WTC11 (cell line): ENCODE measurements at regions not wholly inside any gene's neighbourhood (a gene's known extent, or its start where the extent isn't known, plus 50 kb on each side); places are given as distances from the start of the nearest gene placed in this dataset.
"Not testable (repeated sequence)": the region's sequence is repeated elsewhere in the genome, so short reads cannot be mapped to it uniquely, and the experiment has no call there.

Experiments
- ATAC-seq: fragments of 200-7000 bp; cut with Tn5 transposase; 2 replicates; pipeline ENCODE4 v1.10.0; 2021; ENCODE audit warnings: mild to moderate bottlenecking, moderate library complexity
- CTCF ChIA-PET: fragments of 300-600 bp; sonication (Branson Sonifier 250); formaldehyde crosslinking; loops from one replicate; lab custom pipeline; 2021; ENCODE audit warnings: antibody characterized with exemption; lab: Charles Lee
- POLR2A ChIA-PET: fragments of 350-600 bp; sonication (Branson Sonifier 250); formaldehyde crosslinking; loops from one replicate; lab custom pipeline; 2021; ENCODE audit warnings: antibody characterized with exemption; lab: Charles Lee
- DNase-seq: peaks from one replicate; pipeline ENCODE4 v3.0.0; 2021; ENCODE audit warnings: low spot score
- H3K27ac Mint-ChIP-seq: 2 replicates; pipeline ENCODE4 v1.8.0; 2021; ENCODE audit warnings: mixed read lengths
- H3K27me3 Mint-ChIP-seq: 2 replicates; pipeline ENCODE4 v1.8.0; 2021; ENCODE audit warnings: low read depth, mild to moderate bottlenecking, moderate library complexity, mixed read lengths
- H3K36me3 Mint-ChIP-seq: 2 replicates; pipeline ENCODE4 v1.8.0; 2021; ENCODE audit warnings: mixed read lengths
- H3K4me1 Mint-ChIP-seq: 2 replicates; pipeline ENCODE4 v1.8.0; 2022; ENCODE audit warnings: mixed read lengths
- H3K4me3 Mint-ChIP-seq: 2 replicates; pipeline ENCODE4 v1.8.0; 2021; ENCODE audit warnings: mild to moderate bottlenecking, moderate library complexity, mixed read lengths
- H3K9me3 Mint-ChIP-seq: 2 replicates; pipeline ENCODE4 v1.8.0; 2021; ENCODE audit warnings: mixed read lengths
- CREB1 ChIP-seq: sonication (generic); formaldehyde crosslinking; IDR thresholded peaks from 2 replicates; pipeline ENCODE4 v1.8.0; 2023; ENCODE audit warnings: mild to moderate bottlenecking, missing genetic modification reagents
- CREM ChIP-seq: sonication (generic); formaldehyde crosslinking; IDR thresholded peaks from 2 replicates; pipeline ENCODE4 v1.8.1; 2022; ENCODE audit warnings: mild to moderate bottlenecking, missing genetic modification reagents, moderate library complexity
- EMX1 ChIP-seq: fragments of 250-450 bp; sonication (Bioruptor Pico); IDR thresholded peaks from 2 replicates; pipeline ENCODE4 v1.8.0; 2021; ENCODE audit warnings: mild to moderate bottlenecking
- FOXJ3 ChIP-seq: sonication (generic); formaldehyde crosslinking; IDR thresholded peaks from 2 replicates; pipeline ENCODE4 v1.9.0; 2021; ENCODE audit warnings: missing genetic modification reagents, mild to moderate bottlenecking, borderline replicate concordance
- GABPB1 ChIP-seq: sonication (generic); formaldehyde crosslinking; IDR thresholded peaks from 2 replicates; pipeline ENCODE4 v1.8.1; 2023; ENCODE audit warnings: mild to moderate bottlenecking, missing genetic modification reagents
- GTF2I ChIP-seq: fragments of 250-450 bp; sonication (Bioruptor Pico); conservative IDR thresholded peaks from 2 replicates; pipeline ENCODE4 v1.4.0; 2021; ENCODE audit warnings: mild to moderate bottlenecking
- HMGA2 ChIP-seq: fragments of 250-450 bp; sonication (Bioruptor Pico); IDR thresholded peaks from 2 replicates; pipeline ENCODE4 v1.4.0; 2021; ENCODE audit warnings: mild to moderate bottlenecking, moderate library complexity
- NR2C2 ChIP-seq: sonication (generic); formaldehyde crosslinking; IDR thresholded peaks from 2 replicates; pipeline ENCODE4 v1.8.0; 2022; ENCODE audit warnings: mild to moderate bottlenecking, missing genetic modification reagents
- OVOL2 ChIP-seq: fragments of 250-450 bp; sonication (Bioruptor Pico); IDR thresholded peaks from 2 replicates; pipeline ENCODE4 v1.9.0; 2021; ENCODE audit warnings: mild to moderate bottlenecking, borderline replicate concordance
- SP1 ChIP-seq: sonication (generic); formaldehyde crosslinking; conservative IDR thresholded peaks from 2 replicates; pipeline ENCODE4 v1.8.1; 2022; ENCODE audit warnings: missing genetic modification reagents
- TEAD4 ChIP-seq: sonication (generic); formaldehyde crosslinking; IDR thresholded peaks from 2 replicates; pipeline ENCODE4 v1.8.0; 2022; ENCODE audit warnings: mild to moderate bottlenecking, missing genetic modification reagents
- TP53 ChIP-seq: sonication (generic); formaldehyde crosslinking; IDR thresholded peaks from 2 replicates; pipeline ENCODE4 v1.8.1; 2023; ENCODE audit warnings: mild to moderate bottlenecking, missing genetic modification reagents
- ZNF416 ChIP-seq: fragments of 250-450 bp; sonication (Bioruptor Pico); IDR thresholded peaks from 2 replicates; pipeline ENCODE4 v1.9.0; 2021; ENCODE audit warnings: mild to moderate bottlenecking, inconsistent platforms
- TF ChIP-seq, protein P1 (sequence below): sonication (generic); formaldehyde crosslinking; IDR thresholded peaks from 2 replicates; pipeline ENCODE4 v1.8.1; 2023; ENCODE audit warnings: mild to moderate bottlenecking, missing genetic modification reagents
- TF ChIP-seq, protein P2 (sequence below): sonication (generic); formaldehyde crosslinking; IDR thresholded peaks from 2 replicates; pipeline ENCODE4 v1.8.0; 2023; ENCODE audit warnings: missing genetic modification reagents, mild to moderate bottlenecking, borderline replicate concordance
- TF ChIP-seq, protein P3 (sequence below): sonication (generic); formaldehyde crosslinking; IDR thresholded peaks from 2 replicates; pipeline ENCODE4 v1.8.1; 2022; ENCODE audit warnings: mild to moderate bottlenecking, moderate library complexity, missing genetic modification reagents
- TF ChIP-seq, protein P4 (sequence below): fragments of 250-450 bp; sonication (Bioruptor Pico); IDR thresholded peaks from 2 replicates; pipeline ENCODE4 v2.1.2; 2022; ENCODE audit warnings: mild to moderate bottlenecking, moderate library complexity

DNA sequence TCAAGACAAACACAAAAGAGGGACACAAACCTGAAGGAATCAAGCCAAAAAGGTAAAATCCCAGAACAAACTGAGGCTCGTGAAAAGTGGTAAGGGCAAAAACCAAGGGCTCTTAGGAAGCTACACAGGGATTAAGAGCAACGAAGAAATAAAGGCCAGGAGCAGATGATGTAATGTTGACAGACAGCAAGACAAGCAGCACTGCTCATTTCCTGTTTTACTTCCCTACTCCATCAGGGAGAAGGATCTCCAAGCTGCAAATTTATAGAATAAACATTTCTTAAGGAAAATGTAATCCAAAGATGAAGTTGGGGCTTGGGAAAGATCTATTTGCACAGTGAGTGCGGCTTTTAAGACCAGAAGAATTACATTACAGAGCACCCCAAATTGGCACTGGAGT, 182.3 kb upstream of the MAP1B start:
- no peak for ATAC-seq
- POLR2A ChIA-PET, result no interaction called here

DNA sequence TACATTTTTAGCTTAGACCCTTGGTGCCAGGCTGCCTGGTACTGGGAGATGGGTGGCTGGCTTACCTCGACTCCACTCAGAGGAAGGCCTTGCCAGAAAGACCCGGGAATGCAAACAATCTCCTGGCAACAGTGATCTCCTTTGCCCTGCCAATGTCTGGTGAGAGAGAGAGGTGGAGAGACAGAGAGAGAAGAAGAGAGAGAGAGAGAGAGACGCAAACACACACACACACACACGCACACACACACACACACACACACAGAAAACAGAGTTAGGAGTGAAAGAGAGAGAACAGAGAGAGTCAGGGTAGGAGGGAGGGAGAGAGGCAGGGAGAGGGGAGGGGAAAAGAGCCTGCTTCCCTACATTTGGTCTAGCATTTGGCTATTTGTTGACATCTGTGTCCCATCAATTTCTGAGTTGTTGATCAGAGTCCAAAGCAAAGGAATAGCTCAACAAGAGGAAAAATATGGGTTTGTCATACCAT, 181.6 kb upstream of the MAP1B start:
- TF ChIP-seq SP1, result no peak
- TF ChIP-seq, protein P1, sequence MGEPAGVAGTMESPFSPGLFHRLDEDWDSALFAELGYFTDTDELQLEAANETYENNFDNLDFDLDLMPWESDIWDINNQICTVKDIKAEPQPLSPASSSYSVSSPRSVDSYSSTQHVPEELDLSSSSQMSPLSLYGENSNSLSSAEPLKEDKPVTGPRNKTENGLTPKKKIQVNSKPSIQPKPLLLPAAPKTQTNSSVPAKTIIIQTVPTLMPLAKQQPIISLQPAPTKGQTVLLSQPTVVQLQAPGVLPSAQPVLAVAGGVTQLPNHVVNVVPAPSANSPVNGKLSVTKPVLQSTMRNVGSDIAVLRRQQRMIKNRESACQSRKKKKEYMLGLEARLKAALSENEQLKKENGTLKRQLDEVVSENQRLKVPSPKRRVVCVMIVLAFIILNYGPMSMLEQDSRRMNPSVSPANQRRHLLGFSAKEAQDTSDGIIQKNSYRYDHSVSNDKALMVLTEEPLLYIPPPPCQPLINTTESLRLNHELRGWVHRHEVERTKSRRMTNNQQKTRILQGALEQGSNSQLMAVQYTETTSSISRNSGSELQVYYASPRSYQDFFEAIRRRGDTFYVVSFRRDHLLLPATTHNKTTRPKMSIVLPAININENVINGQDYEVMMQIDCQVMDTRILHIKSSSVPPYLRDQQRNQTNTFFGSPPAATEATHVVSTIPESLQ, result no peak
- 0 out of 2 replicates have a peak overlapping the region, but pooled peaks have one; percentile 33 for H3K27ac Mint-ChIP-seq
- no peaks in the 10 kb centered on the region for H3K27me3 Mint-ChIP-seq
- ATAC-seq (no peak), DNase-seq (no peak)
- H3K4me3 Mint-ChIP-seq, result no peak overlapping the region
- no peaks in the 10 kb centered on the region for H3K36me3 Mint-ChIP-seq
- peaks cover 16% of the 10 kb centered on the region for H3K4me1 Mint-ChIP-seq
- ChIA-PET POLR2A (no interaction called here), CTCF (no interaction called here)
- H3K9me3 Mint-ChIP-seq, result peaks cover 18% of the 10 kb centered on the region

More for the DNA sequence above, 182.3 kb upstream of the MAP1B start:
- DNase-seq, result no peak
- TF ChIP-seq EMX1, result no peak
- peak; percentile 39; the same call in 1 of the 2 replicates for TF ChIP-seq GABPB1 (CRISPR knock-in tag)
- TF ChIP-seq, all 79 proteins: peak for 1
- Mint-ChIP-seq H3K27me3 (no peaks in the 10 kb centered on the region), H3K27ac (no peak overlapping the region), H3K36me3 (no peaks in the 10 kb centered on the region), H3K4me3 (no peak overlapping the region), H3K9me3 (peaks cover 23% of the 10 kb centered on the region), H3K4me1 (peaks cover 16% of the 10 kb centered on the region)
- CTCF ChIA-PET, result no interaction called here

DNA sequence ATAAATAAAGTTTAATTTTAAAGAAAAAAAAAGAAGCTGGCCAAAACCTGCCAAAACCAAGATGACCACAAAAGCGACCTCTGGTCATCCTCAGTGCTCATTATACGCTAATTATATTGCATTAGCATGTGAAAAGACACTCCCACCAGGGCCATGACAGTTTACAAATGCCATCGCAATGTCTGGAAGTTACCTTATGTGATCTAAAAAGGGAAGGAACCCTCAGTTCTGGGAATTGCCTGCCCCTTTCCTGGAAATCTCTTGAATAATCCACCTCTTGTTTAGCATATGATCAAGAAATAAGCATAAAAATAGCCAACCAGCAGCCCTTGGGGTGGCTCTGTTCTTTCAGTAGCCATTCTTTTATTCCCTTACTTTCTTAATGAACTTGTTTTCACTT, 178.3 kb upstream of the MAP1B start:
- Mint-ChIP-seq H3K9me3 (0 out of 2 replicates have a peak, but pooled peaks cover 7% of the 10 kb centered on the region), H3K27me3 (no peaks in the 10 kb centered on the region), H3K27ac (no peak overlapping the region), H3K36me3 (no peaks in the 10 kb centered on the region)
- ChIA-PET POLR2A (no interaction called here), CTCF (no interaction called here)
- ATAC-seq, result no peak
- TF ChIP-seq OVOL2 (CRISPR knock-in tag), result no peak
- no peak for TF ChIP-seq CREB1 (CRISPR knock-in tag)
- TF ChIP-seq TP53 (CRISPR knock-in tag), result no peak
- TF ChIP-seq, protein P1, result no peak
- TF ChIP-seq, protein P2, sequence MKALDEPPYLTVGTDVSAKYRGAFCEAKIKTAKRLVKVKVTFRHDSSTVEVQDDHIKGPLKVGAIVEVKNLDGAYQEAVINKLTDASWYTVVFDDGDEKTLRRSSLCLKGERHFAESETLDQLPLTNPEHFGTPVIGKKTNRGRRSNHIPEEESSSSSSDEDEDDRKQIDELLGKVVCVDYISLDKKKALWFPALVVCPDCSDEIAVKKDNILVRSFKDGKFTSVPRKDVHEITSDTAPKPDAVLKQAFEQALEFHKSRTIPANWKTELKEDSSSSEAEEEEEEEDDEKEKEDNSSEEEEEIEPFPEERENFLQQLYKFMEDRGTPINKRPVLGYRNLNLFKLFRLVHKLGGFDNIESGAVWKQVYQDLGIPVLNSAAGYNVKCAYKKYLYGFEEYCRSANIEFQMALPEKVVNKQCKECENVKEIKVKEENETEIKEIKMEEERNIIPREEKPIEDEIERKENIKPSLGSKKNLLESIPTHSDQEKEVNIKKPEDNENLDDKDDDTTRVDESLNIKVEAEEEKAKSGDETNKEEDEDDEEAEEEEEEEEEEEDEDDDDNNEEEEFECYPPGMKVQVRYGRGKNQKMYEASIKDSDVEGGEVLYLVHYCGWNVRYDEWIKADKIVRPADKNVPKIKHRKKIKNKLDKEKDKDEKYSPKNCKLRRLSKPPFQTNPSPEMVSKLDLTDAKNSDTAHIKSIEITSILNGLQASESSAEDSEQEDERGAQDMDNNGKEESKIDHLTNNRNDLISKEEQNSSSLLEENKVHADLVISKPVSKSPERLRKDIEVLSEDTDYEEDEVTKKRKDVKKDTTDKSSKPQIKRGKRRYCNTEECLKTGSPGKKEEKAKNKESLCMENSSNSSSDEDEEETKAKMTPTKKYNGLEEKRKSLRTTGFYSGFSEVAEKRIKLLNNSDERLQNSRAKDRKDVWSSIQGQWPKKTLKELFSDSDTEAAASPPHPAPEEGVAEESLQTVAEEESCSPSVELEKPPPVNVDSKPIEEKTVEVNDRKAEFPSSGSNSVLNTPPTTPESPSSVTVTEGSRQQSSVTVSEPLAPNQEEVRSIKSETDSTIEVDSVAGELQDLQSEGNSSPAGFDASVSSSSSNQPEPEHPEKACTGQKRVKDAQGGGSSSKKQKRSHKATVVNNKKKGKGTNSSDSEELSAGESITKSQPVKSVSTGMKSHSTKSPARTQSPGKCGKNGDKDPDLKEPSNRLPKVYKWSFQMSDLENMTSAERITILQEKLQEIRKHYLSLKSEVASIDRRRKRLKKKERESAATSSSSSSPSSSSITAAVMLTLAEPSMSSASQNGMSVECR (CRISPR knock-in tag), result no peak
- TF ChIP-seq ZNF416 (CRISPR knock-in tag), result no peak
- no peak for TF ChIP-seq GTF2I (CRISPR knock-in tag)
- no peak for TF ChIP-seq HMGA2
- TF ChIP-seq, protein P3, sequence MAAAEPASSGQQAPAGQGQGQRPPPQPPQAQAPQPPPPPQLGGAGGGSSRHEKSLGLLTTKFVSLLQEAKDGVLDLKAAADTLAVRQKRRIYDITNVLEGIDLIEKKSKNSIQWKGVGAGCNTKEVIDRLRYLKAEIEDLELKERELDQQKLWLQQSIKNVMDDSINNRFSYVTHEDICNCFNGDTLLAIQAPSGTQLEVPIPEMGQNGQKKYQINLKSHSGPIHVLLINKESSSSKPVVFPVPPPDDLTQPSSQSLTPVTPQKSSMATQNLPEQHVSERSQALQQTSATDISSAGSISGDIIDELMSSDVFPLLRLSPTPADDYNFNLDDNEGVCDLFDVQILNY (CRISPR knock-in tag), result no peak
- no peak for TF ChIP-seq FOXJ3 (CRISPR knock-in tag)
- TF ChIP-seq CREM, result no peak
- no peak for TF ChIP-seq NR2C2 (CRISPR knock-in tag)
- no peak for TF ChIP-seq TEAD4 (CRISPR knock-in tag)
- TF ChIP-seq, protein P4, sequence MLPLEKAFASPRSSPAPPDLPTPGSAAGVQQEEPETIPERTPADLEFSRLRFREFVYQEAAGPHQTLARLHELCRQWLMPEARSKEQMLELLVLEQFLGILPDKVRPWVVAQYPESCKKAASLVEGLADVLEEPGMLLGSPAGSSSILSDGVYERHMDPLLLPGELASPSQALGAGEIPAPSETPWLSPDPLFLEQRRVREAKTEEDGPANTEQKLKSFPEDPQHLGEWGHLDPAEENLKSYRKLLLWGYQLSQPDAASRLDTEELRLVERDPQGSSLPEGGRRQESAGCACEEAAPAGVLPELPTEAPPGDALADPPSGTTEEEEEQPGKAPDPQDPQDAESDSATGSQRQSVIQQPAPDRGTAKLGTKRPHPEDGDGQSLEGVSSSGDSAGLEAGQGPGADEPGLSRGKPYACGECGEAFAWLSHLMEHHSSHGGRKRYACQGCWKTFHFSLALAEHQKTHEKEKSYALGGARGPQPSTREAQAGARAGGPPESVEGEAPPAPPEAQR, result no peak
- TF ChIP-seq, all 79 proteins: peak for 0
- no peak for DNase-seq
- no peak overlapping the region for H3K4me3 Mint-ChIP-seq
- peaks cover 18% of the 10 kb centered on the region for H3K4me1 Mint-ChIP-seq

DNA sequence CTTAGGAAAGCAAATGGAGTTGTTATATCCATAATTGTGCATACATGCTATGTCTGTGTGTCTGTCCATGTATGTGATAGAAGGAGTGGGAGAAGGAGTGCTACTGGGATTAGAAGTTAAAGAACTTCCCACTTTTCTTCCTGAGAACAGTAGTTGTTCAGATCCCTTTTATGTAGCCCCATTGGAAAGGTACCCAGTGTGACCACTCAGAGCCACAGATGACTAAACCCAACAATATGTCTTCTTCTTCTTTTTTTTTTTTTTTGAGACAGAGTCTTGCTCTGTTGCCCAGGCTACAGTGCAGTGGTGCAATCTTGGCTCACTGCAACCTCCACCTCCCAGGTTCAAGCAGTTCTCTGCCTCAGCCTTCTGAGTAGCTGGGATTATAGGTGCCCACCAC, 176.7 kb upstream of the MAP1B start:
- ATAC-seq, DNase-seq, H3K9me3 Mint-ChIP-seq, H3K27ac Mint-ChIP-seq, CTCF ChIA-PET, POLR2A ChIA-PET, H3K27me3 Mint-ChIP-seq, H3K4me3 Mint-ChIP-seq, H3K36me3 Mint-ChIP-seq: not testable (repeated sequence)
- peaks cover 18% of the 10 kb centered on the region for H3K4me1 Mint-ChIP-seq
